ENCODE measurements at regions not wholly inside any gene's neighbourhood (a gene's known extent, or its start where the extent isn't known, plus 50 kb on each side); places are given as distances from the start of the nearest gene placed in this dataset.

DNA sequence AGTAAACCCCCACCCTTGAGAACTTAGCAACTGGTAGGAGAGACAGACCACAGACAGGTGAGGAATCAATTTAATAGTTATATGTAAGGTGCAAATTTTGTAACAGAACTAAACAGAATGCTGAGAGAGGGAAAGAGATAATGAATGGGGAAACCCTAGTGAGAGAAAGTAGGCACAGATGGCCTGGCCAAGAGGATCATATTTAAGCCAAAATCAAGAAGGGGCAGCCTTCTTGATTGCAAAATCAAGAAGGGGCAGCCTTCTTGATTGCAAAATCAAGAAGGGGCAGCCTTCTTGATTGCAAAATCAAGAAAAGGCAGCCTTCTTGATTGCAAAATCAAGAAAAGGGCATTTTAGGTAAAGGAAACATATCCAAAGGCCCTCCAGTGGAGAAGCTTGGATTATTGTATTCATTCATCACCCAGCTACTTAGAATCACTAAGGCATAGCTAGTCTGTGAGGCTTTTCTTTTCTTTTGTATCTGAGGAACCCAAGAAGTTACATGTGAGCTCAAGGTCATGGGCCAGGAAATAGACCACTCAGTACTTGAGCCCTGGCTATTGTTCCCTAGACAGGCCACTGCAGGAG lies 190.6 kb downstream of the CYLD start:
- POLR2A ChIA-PET, result no interaction called here
- Mint-ChIP-seq H3K4me3 (no peak overlapping the region), H3K27ac (no peak overlapping the region), H3K4me1 (no peaks in the 10 kb centered on the region), H3K9me3 (no peaks in the 10 kb centered on the region), H3K36me3 (no peaks in the 10 kb centered on the region), H3K27me3 (peaks cover 6% of the 10 kb centered on the region)
- DNase-seq (no peak), ATAC-seq (ENCODE audit: low read depth) (no peak)

DNA sequence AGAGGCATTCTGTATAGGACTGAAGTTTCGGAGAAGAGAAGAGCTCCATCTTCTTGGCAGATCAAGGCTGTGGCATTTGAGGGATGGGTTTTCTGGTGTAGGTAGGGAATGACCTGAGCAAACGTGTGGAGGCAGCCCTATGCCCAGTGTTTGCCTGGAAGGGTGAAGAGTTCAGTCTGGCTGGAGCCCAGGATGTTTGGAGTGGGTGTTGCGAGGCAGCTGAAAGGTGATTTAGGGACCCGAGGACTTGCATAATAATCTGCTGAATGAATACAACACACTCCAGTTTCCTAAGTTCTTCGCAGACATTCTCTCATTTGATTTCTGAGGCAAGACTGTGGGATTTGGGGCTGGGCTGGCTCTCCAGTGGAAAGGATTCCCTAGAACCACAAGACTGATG lies 186.2 kb downstream of the CYLD start:
- POLR2A ChIA-PET, result no interaction called here
- no peaks in the 10 kb centered on the region for H3K4me1 Mint-ChIP-seq
- H3K4me3 Mint-ChIP-seq, result no peak overlapping the region
- H3K27me3 Mint-ChIP-seq, result peaks cover 6% of the 10 kb centered on the region
- no peak overlapping the region for H3K27ac Mint-ChIP-seq
- DNase-seq (no peak), ATAC-seq (ENCODE audit: low read depth) (no peak)
- H3K36me3 Mint-ChIP-seq, result no peaks in the 10 kb centered on the region
- H3K9me3 Mint-ChIP-seq, result no peaks in the 10 kb centered on the region

DNA sequence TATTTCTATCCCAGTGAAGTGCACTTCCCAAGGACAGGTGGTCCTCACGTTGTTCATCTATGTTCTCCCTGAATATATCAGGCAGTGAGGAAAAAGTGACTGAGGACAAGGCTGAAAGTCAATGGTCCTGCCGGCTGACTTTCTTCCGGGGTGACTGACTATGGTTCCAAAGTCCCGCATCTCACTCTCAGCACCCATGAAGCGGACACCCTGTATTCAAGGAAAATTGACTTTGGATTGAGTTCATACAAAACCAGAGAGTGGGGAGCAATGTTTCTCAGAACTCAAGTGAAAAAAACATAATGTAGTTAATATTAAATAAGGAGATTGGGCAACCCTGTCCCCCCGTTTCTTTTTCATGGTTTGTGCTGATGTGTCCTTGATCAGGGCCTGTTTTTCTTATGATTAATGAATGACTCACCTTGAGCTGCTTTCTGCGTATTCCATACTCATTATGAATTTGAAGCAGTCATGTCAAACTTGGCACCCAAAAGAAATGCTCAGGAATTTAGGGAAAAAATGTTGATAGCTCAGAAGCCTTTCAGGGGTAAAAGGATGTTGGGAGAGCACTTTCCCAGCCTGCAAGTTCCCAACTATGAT lies 184.0 kb downstream of the CYLD start:
- Mint-ChIP-seq H3K4me1 (no peaks in the 10 kb centered on the region), H3K27me3 (no peaks in the 10 kb centered on the region), H3K36me3 (no peaks in the 10 kb centered on the region), H3K27ac (no peak overlapping the region), H3K9me3 (no peaks in the 10 kb centered on the region), H3K4me3 (no peak overlapping the region)
- no peak for ATAC-seq (ENCODE audit: low read depth)
- POLR2A ChIA-PET, result no interaction called here
- DNase-seq, result no peak

DNA sequence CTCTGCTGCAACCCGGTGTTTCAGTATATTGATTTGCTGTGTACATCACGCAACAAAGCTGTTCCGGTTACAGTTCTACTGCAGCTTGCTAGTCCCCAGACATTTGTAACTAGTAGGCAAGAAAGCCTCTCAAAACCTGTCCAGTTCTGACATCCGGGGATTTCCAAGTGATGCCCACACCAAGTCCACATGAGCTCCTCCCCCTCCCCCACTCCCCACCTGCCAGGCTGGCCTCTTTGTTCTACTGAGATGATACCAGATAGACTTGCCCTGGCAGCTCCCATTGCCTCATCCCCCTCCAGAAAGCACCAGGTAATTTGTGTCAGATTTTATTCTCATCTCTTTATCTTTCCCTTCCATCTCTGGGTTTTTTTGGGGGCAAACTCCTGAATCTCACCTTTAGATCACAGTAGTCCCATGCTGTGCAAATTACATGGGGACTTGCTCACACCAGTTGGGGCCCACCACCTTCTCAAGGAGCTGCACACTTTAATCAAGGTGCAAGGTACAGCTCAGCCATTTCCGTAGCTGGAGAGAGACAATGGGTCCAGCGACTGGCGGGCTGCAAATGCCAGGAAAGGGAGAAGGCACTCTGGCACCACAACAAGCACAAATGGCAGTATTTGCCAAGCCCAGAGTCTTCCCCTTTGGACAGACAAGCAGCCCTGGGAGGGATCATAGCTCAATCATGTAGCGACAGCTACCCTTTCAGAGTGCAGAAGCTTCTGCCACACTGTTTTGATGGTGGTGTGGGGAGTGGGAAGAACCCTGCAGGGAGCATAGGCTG lies 183.1 kb downstream of the CYLD start:
- ATAC-seq (ENCODE audit: low read depth) (no peak), DNase-seq (no peak)
- H3K9me3 Mint-ChIP-seq, result no peaks in the 10 kb centered on the region
- H3K4me1 Mint-ChIP-seq, result no peaks in the 10 kb centered on the region
- H3K36me3 Mint-ChIP-seq, result no peaks in the 10 kb centered on the region
- H3K27ac Mint-ChIP-seq, result no peak overlapping the region
- no peaks in the 10 kb centered on the region for H3K27me3 Mint-ChIP-seq
- H3K4me3 Mint-ChIP-seq, result no peak overlapping the region
- POLR2A ChIA-PET, result no interaction called here

DNA sequence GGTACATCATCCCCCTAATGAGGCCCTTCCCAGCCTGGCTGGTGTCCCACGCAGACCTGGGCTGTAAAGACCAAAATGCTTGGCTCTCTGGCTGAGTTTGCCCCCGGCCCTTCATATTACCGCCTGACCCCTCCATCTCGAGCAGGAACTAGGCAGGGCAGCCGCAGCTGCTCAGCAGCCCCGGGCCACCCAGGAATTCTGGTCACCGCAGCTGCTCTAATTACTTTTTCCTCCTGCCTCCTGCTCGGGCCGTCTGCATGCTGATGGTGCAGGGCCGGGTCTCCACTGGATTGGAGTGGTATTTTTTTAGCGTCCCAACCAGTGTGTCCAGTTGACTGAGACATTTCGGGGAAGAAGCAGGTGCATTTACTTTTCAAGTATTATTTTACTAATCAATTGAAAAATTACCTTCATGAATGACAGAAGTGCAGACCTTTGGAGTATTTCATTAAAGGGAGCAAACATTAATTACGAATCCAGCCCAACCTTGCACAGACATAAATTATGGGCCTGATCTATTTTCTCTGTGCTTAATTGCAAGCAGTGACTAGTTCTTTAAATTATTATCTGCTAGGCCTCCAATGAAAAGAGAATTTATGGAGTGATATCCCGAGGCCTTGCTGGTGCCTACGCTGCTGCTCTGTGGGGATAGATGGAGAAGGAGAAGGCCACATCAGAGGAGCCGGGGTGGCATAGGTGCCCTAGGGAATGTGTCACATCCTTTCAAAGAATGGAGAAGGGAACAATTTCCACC lies 176.2 kb downstream of the CYLD start:
- Mint-ChIP-seq H3K4me3 (no peak overlapping the region), H3K27me3 (no peaks in the 10 kb centered on the region), H3K27ac (no peak overlapping the region), H3K36me3 (no peaks in the 10 kb centered on the region), H3K9me3 (no peaks in the 10 kb centered on the region), H3K4me1 (no peaks in the 10 kb centered on the region)
- DNase-seq (no peak), ATAC-seq (ENCODE audit: low read depth) (no peak)
- POLR2A ChIA-PET, result no interaction called here

DNA sequence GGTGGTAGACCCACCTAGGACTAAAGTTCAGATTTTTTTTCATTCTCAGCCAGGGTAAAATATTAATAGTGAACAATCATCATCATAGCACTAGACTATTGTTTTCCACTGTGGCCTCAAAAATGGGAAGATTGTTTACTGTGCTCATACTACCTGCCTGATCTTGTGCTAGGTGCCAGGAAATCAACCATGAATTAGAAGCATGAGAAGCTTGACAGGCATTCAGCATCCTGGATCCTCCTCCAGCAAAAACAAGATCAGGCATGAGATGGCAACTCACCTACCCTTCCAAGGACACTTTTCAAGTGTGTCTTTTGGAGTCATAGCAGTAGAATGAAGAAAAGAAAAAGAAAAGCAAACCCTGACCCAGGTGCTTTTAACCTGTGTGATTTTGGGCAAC lies 174.2 kb downstream of the CYLD start:
- DNase-seq, result no peak
- H3K9me3 Mint-ChIP-seq, result no peaks in the 10 kb centered on the region

DNA sequence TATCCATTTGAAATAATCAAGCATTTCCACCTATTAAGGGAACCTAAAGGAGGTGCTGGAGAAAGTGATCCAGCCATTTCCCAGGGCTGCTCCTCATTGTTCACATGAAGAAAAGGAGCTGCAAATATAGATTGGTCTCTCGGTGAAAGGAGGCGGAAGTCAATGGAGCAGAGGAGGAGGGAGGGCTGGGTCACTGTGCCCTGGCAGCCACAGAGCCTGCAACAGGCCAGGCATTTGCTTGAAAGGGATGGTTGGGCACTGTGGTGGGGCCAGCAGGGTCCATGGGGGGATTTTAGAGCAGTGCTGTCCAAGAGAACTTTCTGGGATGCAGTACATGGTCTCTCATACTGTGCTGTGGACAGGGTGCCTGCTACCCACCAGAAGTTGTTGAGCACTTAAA lies 173.2 kb downstream of the CYLD start:
- ATAC-seq (ENCODE audit: low read depth) (no peak), DNase-seq (no peak)
- Mint-ChIP-seq H3K9me3 (no peaks in the 10 kb centered on the region), H3K27me3 (no peaks in the 10 kb centered on the region), H3K27ac (no peak overlapping the region), H3K4me3 (no peak overlapping the region), H3K36me3 (no peaks in the 10 kb centered on the region), H3K4me1 (no peaks in the 10 kb centered on the region)
- POLR2A ChIA-PET, result no interaction called here

More for the DNA sequence above, 174.2 kb downstream of the CYLD start:
- no peak overlapping the region for H3K4me3 Mint-ChIP-seq
- POLR2A ChIA-PET, result no interaction called here
- ATAC-seq (ENCODE audit: low read depth), result no peak
- H3K27me3 Mint-ChIP-seq, result no peaks in the 10 kb centered on the region
- H3K36me3 Mint-ChIP-seq, result no peaks in the 10 kb centered on the region
- H3K27ac Mint-ChIP-seq, result no peak overlapping the region
- H3K4me1 Mint-ChIP-seq, result no peaks in the 10 kb centered on the region

DNA sequence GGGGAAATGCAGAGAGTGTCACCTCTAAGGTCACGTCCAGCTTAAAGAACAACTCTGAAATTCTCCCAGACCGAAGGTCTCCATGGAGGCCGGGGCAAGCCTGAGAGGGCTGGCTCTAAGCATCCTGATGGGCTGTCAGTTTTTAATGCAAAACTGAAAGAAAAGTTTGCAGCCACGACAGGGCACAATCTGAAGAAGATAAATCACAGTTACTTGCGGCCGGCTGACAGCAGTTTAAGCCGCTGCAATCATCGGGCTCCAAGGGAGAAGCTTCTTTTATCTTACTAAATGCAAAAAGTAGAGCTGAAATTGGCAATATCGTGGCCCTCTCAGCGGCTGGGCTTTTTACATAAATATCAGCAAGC lies 168.8 kb downstream of the CYLD start:
- H3K27ac Mint-ChIP-seq, result no peak overlapping the region
- H3K27me3 Mint-ChIP-seq, result no peaks in the 10 kb centered on the region
- POLR2A ChIA-PET, result no interaction called here
- DNase-seq, result no peak
- H3K4me3 Mint-ChIP-seq, result no peak overlapping the region
- no peaks in the 10 kb centered on the region for H3K4me1 Mint-ChIP-seq
- no peaks in the 10 kb centered on the region for H3K9me3 Mint-ChIP-seq
- no peak for ATAC-seq (ENCODE audit: low read depth)
- no peaks in the 10 kb centered on the region for H3K36me3 Mint-ChIP-seq

DNA sequence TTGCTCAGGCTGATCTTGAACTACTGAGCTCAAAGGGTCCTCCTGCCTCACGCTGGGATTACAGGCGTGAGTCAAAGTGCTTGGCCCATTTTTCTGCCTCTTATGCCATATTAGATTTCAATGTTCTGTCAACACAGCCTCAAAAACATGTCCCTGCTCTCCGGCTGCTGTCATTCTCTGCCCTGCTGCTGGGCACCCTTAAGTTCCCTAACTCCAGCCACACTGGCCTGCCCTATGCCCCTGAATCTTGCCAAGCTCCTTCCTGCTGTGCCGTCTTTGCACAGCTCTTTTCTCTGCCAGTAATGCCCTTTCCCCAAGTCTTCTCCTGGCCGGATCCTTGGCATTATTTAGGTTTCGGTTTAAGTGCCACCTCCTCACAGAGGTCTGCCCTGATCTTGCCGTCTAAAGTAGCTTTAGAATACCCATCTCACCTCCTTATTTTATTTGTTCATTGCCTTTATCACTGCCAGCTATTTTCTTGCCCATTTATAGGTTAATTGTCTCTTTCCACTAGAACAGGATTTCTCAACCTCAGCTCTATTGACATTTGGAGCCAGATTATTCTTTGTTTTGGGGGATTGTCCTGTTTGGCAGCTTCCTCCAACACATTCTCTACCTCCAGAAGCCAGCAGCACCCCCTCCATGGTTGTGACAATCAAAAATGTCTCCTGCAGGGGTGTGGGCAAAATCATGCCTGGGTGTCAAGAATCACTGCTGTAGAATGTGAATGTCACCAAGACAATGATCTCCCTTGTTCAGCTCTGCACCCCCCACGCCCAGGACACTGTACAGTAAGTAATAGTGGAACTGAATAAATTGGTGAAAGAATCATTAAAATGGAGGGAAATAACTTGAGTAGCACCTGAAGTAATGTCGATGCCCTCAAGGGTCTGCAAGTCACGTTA lies 168.2 kb downstream of the CYLD start:
- Mint-ChIP-seq H3K27ac (no peak overlapping the region), H3K9me3 (no peaks in the 10 kb centered on the region), H3K36me3 (no peaks in the 10 kb centered on the region), H3K27me3 (no peaks in the 10 kb centered on the region), H3K4me3 (no peak overlapping the region), H3K4me1 (no peaks in the 10 kb centered on the region)
- no peak for DNase-seq
- POLR2A ChIA-PET, result no interaction called here
- ATAC-seq (ENCODE audit: low read depth), result no peak

DNA sequence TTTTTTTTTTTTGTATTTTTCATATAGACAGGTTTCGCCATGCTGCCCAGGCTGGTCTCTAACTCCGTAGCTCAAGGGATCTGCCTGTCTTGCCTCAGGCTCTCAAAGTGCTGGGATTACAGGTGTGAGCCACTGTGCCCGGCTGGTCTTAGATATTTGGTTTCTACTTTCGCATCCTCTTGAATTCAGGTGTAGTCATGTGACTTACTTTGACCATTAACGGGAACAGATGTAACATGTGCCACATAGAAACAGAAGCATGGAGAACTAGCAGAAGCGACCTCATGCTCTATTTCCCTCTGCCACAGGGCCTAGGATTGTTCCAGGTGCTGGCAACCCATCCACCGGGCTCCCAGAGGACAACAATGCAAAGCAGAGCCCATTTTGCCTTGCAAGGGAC lies 166.6 kb downstream of the CYLD start:
- DNase-seq, result no peak
- Mint-ChIP-seq H3K27me3 (peaks cover 2% of the 10 kb centered on the region), H3K4me3 (no peak overlapping the region), H3K9me3 (no peaks in the 10 kb centered on the region), H3K36me3 (no peaks in the 10 kb centered on the region), H3K27ac (no peak overlapping the region), H3K4me1 (no peaks in the 10 kb centered on the region)
- ATAC-seq (ENCODE audit: low read depth), result no peak
- POLR2A ChIA-PET, result no interaction called here

DNA sequence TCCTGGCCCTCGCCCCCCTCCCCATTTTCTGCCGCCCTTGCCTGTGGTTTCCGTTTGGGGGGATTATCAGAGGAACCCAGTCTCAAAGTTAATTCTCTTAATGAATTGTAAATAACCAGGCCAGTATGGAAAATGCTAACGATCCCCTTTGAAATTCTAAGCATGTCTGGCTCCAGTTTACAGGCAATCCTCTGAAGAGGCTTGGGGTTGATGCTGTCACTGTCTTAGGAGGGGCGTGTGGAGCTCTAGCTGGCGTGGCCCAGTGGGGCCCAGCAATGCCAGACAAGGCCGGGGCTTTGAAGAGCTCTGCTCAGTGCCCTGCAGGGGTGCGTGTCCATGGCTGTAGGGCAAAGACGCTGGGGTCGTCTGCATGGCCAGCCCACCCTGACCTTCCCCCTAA lies 164.6 kb downstream of the CYLD start:
- ATAC-seq (ENCODE audit: low read depth) (no peak), DNase-seq (no peak)
- Mint-ChIP-seq H3K4me3 (no peak overlapping the region), H3K27ac (no peak overlapping the region), H3K9me3 (no peaks in the 10 kb centered on the region), H3K36me3 (no peaks in the 10 kb centered on the region), H3K4me1 (no peaks in the 10 kb centered on the region), H3K27me3 (peaks cover 9% of the 10 kb centered on the region)
- POLR2A ChIA-PET, result no interaction called here

DNA sequence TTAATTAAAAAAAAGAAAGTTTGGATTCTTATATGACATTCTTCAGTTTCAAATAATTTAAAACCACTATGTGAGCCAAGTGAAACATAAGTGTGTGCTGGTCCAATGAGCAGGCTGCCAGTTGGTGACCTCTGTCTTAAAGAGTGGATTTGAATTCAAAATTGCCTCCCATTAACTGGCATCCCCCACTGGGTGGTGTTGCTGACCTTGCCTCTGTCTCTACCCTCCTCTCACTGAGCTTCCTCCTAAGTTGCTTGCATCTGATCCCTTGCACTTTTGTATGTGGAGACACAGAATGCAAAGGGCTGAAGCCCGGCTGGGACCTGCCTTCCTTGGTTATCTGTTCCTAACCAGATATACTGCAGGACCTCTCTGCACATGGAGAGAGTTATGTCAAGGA lies 160.6 kb downstream of the CYLD start:
- Mint-ChIP-seq H3K4me1 (no peaks in the 10 kb centered on the region), H3K27me3 (peaks cover 9% of the 10 kb centered on the region), H3K27ac (no peak overlapping the region), H3K9me3 (no peaks in the 10 kb centered on the region), H3K36me3 (no peaks in the 10 kb centered on the region), H3K4me3 (no peak overlapping the region)
- POLR2A ChIA-PET, result no interaction called here
- ATAC-seq (ENCODE audit: low read depth) (no peak), DNase-seq (no peak)

DNA sequence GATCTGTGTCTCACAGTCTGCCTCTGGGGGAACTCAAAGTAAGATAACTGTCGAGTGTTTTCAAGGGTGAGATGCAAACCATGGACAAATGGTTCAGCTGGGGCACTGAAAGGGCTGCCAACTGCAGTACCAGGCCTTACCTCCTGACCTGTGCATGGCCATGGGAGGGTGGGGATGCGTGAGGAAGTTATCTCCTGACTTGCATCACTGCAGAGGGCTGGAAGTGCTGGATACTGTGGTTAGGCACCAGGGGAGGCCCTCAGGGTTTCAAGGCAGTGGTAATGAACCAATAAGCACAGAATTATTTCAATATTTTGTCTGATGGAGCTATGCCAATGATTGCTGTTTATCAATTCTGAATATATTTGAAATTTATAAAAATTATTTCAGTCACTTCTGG lies 159.2 kb downstream of the CYLD start:
- POLR2A ChIA-PET, result no interaction called here
- no peak for ATAC-seq (ENCODE audit: low read depth)

More for the DNA sequence above, 159.2 kb downstream of the CYLD start:
- peaks cover 9% of the 10 kb centered on the region for H3K27me3 Mint-ChIP-seq
- no peak for DNase-seq
- no peaks in the 10 kb centered on the region for H3K9me3 Mint-ChIP-seq
- H3K27ac Mint-ChIP-seq, result no peak overlapping the region
- no peaks in the 10 kb centered on the region for H3K4me1 Mint-ChIP-seq
- H3K36me3 Mint-ChIP-seq, result no peaks in the 10 kb centered on the region
- H3K4me3 Mint-ChIP-seq, result no peak overlapping the region
